H54 (cell line): ENCODE measurements at regions not wholly inside any gene's neighbourhood (a gene's known extent, or its start where the extent isn't known, plus 50 kb on each side); places are given as distances from the start of the nearest gene placed in this dataset.
"Not testable (repeated sequence)": the region's sequence is repeated elsewhere in the genome, so short reads cannot be mapped to it uniquely, and the experiment has no call there.

Source experiments
- DNase-seq: peaks from one replicate; pipeline ENCODE4 v3.0.0; 2011; ENCODE audit warnings: low spot score, mixed read lengths; ENCODE audit not compliant: insufficient read length
- FAIRE-seq: peaks from 3 replicates; lab custom pipeline; 2011; peaks lifted over from hg19 to GRCh38; lab: Jason Lieb, UNC
- POLR2A ChIP-seq: IDR thresholded peaks from 2 replicates; pipeline ENCODE4 v1.6.1; 2011; ENCODE audit warnings: low read depth, mild to moderate bottlenecking, low read length

GRCh38 chr22:47303161-47303890, 540.9 kb downstream of the TBC1D22A start:
- DNase-seq = no peak
- TF ChIP-seq POLR2A = no peak
- no peak for FAIRE-seq

DNA sequence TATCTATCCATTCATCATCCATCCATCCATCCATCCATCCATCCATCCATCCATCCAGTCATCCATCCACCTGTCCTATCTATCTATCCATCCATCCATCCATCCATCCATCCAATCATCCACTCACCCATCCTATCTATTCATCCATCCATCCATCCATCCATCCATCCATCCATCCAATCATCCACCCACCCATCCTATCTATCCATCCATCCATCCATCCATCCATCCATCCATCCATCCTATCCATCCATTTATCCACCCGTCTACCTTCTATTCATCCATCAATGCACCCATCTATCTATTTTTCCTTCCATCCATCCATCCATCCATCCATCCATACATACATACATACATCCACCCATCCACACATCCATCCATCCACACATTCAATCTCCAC, 540.1 kb downstream of the TBC1D22A start:
- FAIRE-seq, DNase-seq: not testable (repeated sequence)

GRCh38 chr22:47301820-47302475, 539.5 kb downstream of the TBC1D22A start:
- FAIRE-seq (no peak), DNase-seq (no peak)
- TF ChIP-seq POLR2A = no peak

GRCh38 chr22:47300698-47301405, 538.4 kb downstream of the TBC1D22A start:
- no peak for DNase-seq
- TF ChIP-seq POLR2A = no peak
- no peak for FAIRE-seq

DNA sequence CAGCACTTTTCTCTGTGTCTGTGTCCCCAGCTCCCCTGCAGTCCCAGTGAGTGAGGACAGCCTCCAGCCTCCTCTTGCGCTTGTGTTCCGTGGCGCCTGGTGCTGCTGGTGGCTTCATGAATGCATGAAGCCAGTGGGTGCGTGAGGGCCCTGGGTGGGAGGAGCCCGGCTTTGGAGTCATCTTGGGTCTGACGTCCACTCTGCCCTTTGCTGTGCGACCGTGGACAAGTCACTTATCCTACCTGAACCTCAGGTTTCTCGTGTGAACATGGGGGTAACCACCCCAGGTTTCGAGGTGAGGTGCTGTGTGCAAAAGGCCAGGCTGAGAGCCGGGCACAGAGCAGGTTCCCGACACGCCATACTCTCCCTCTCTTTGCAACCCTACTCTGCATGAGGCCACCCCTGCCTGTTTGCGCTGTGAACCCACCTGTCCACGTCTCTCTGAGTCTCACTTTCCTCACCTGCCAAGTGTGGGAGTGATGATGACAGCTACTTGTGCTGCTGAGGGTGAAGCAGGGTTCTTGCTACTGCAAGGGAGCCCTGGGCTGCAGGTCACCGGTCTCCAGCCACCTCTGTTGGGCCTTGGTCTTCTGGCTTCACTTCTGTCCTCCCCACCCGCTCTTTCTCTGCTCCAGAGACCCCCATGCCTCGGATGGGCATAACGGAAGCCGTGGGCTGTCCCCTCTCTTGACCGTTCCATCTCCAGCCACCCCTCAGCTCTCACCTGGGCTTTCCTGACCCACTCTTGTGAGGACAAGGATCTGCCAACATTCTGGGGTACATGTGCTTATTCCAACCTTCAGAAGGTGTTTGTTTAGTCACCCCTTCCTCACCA, 537.6 kb downstream of the TBC1D22A start:
- TF ChIP-seq POLR2A = no peak
- FAIRE-seq (no peak), DNase-seq (no peak)

DNA sequence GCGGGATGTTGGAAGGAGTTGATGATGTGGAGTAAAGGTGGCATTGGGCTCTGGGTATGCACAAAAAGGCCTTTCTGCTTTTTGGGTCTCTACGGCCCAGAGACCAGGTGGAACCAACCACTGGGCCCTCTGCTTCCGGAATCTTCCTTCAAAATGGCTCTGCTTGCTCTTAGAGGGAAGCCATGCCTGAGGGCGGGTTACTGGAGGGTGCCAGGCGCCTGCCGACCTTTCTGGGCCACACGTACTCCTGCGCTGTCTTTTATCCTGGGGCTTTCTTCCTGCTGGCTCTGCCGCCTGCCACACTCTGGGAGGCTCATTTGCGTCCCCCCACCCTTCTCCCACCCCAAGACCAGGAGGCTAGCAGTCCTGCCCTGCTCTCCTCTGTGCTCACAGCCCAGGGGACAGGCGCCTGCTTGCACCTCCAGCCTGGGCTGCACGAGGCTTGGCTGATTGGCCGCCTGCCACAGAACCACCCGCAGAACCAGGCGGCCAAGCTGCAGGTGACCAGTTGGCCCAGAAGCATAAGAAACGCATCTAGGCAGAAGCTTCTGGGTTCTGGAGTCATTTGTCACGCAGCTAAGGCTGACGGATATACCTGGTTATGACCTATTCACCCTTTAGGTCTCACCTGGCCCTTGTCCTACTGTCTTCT, 536.9 kb downstream of the TBC1D22A start:
- DNase-seq = no peak
- no peak for TF ChIP-seq POLR2A
- FAIRE-seq = no peak

- TF ChIP-seq POLR2A = no peak
- DNase-seq = no peak
- no peak for FAIRE-seq
These were observed 535.8 kb downstream of the TBC1D22A start for GRCh38 chr22:47298017-47298785.

GRCh38 chr22:47297261-47298016, 535.0 kb downstream of the TBC1D22A start:
- TF ChIP-seq POLR2A = no peak
- FAIRE-seq = no peak
- DNase-seq = no peak

GRCh38 chr22:47296405-47297260, 534.2 kb downstream of the TBC1D22A start:
- TF ChIP-seq POLR2A = no peak
- DNase-seq (no peak), FAIRE-seq (no peak)

- DNase-seq (no peak), FAIRE-seq (no peak)
- TF ChIP-seq POLR2A = no peak
These were observed 533.5 kb downstream of the TBC1D22A start for GRCh38 chr22:47295982-47296381.

GRCh38 chr22:47295226-47295901, 532.9 kb downstream of the TBC1D22A start:
- DNase-seq (no peak), FAIRE-seq (no peak)
- TF ChIP-seq POLR2A = no peak
